OCI-LY3 (cell line): ENCODE measurements at regions not wholly inside any gene's neighbourhood (a gene's known extent, or its start where the extent isn't known, plus 50 kb on each side); places are given as distances from the start of the nearest gene placed in this dataset.

Experiments
- EZH2phosphoT487 ChIP-seq: fragments of 200-600 bp; shearing (Covaris generic); IDR thresholded peaks from 2 replicates; pipeline ENCODE4 v1.6.1; 2018; ENCODE audit warnings: antibody characterized with exemption, mixed run types, low read depth
- TF ChIP-seq, protein P1 (sequence below): fragments of 200-600, 300-600 bp; sonication (generic); IDR thresholded peaks from 2 replicates; pipeline ENCODE4 v1.5.1; 2014; ENCODE audit warnings: antibody characterized with exemption, low read length, low read depth

DNA sequence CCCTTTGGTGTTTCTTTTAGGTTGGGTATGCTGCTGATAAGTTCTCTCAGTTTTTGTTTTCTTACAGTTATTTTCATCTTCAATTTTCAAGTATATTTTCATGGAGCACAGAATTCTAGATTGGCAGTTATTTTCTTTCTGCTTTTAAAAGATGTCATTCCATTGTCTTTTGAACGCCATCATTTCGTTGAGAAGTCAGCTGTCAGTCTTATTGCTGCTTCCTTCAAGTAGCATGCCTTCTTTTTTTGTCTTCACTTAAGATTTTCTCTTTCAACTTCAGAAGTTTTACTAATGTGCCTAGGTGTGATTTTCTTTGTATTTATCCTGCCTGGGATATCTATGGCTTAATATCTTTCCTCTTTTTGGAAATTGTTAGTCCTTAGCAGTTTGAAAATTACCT is 262.2 kb upstream of the PMFBP1 start:
- TF ChIP-seq, protein P1, sequence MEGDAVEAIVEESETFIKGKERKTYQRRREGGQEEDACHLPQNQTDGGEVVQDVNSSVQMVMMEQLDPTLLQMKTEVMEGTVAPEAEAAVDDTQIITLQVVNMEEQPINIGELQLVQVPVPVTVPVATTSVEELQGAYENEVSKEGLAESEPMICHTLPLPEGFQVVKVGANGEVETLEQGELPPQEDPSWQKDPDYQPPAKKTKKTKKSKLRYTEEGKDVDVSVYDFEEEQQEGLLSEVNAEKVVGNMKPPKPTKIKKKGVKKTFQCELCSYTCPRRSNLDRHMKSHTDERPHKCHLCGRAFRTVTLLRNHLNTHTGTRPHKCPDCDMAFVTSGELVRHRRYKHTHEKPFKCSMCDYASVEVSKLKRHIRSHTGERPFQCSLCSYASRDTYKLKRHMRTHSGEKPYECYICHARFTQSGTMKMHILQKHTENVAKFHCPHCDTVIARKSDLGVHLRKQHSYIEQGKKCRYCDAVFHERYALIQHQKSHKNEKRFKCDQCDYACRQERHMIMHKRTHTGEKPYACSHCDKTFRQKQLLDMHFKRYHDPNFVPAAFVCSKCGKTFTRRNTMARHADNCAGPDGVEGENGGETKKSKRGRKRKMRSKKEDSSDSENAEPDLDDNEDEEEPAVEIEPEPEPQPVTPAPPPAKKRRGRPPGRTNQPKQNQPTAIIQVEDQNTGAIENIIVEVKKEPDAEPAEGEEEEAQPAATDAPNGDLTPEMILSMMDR = no peak
- TF ChIP-seq EZH2phosphoT487 = no peak
